ENCODE measurements at regions not wholly inside any gene's neighbourhood (a gene's known extent, or its start where the extent isn't known, plus 50 kb on each side); places are given as distances from the start of the nearest gene placed in this dataset.

DNA sequence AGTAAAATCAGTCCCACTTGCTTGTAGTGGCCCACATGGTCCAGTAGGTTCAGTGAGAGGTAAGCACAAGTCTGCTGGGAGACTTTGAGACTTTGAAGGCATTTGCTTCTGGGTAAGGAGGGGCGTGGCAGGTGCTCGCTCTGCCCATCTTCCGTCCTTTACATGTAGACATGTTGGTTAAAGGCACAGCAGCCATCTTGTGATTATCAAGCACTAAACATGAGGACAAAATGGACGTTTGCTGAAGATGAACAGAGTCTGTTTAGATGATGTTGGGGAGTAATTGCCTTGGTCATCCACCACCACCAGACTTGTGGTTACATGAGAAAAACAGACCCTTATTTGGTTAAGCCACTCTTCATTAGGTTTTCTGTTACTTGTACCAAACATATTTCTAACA lies 252.8 kb upstream of the PARD3B start:
- H3K4me2 ChIP-seq (ENCODE audit: low read depth, low read length, poor library complexity, severe bottlenecking) = no peak overlapping the region
- H3K36me3 ChIP-seq (ENCODE audit: low read length) = no peaks in the 10 kb centered on the region
- no peak overlapping the region for H3K27ac ChIP-seq (ENCODE audit: low read depth, low read length)
- no peak overlapping the region for H3K4me3 ChIP-seq (ENCODE audit: insufficient read depth, low read length, poor library complexity, severe bottlenecking)
- H3F3A ChIP-seq (ENCODE audit: insufficient read depth) = no peaks in the 10 kb centered on the region
- H3K9me2 ChIP-seq (replicated peaks; ENCODE audit: insufficient read depth, low read length) = no peaks in the 10 kb centered on the region; the same call in 1 of the 2 replicates
- no peaks in the 10 kb centered on the region for H3K79me2 ChIP-seq (ENCODE audit: insufficient read depth, low read length)
- H3K9ac ChIP-seq (ENCODE audit: low read length) = no peak overlapping the region
- no peaks in the 10 kb centered on the region for H4K20me1 ChIP-seq (ENCODE audit: low read depth, low read length)
- H3K9me3 ChIP-seq (ENCODE audit: insufficient read depth, low read length) = no peaks in the 10 kb centered on the region
- H3K27me3 ChIP-seq (ENCODE audit: low read length) = no peaks in the 10 kb centered on the region
- no peak overlapping the region for H2AFZ ChIP-seq (ENCODE audit: low read depth, low read length, severe bottlenecking)
- no peak for TF ChIP-seq EZH2phosphoT487 (conservative IDR thresholded peaks at IDR 0.05; ENCODE audit: low read length)
- TF ChIP-seq, protein P1, sequence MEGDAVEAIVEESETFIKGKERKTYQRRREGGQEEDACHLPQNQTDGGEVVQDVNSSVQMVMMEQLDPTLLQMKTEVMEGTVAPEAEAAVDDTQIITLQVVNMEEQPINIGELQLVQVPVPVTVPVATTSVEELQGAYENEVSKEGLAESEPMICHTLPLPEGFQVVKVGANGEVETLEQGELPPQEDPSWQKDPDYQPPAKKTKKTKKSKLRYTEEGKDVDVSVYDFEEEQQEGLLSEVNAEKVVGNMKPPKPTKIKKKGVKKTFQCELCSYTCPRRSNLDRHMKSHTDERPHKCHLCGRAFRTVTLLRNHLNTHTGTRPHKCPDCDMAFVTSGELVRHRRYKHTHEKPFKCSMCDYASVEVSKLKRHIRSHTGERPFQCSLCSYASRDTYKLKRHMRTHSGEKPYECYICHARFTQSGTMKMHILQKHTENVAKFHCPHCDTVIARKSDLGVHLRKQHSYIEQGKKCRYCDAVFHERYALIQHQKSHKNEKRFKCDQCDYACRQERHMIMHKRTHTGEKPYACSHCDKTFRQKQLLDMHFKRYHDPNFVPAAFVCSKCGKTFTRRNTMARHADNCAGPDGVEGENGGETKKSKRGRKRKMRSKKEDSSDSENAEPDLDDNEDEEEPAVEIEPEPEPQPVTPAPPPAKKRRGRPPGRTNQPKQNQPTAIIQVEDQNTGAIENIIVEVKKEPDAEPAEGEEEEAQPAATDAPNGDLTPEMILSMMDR (IDR thresholded peaks at IDR 0.05; ENCODE audit: insufficient read depth, low read length, poor library complexity, severe bottlenecking) = no peak

DNA sequence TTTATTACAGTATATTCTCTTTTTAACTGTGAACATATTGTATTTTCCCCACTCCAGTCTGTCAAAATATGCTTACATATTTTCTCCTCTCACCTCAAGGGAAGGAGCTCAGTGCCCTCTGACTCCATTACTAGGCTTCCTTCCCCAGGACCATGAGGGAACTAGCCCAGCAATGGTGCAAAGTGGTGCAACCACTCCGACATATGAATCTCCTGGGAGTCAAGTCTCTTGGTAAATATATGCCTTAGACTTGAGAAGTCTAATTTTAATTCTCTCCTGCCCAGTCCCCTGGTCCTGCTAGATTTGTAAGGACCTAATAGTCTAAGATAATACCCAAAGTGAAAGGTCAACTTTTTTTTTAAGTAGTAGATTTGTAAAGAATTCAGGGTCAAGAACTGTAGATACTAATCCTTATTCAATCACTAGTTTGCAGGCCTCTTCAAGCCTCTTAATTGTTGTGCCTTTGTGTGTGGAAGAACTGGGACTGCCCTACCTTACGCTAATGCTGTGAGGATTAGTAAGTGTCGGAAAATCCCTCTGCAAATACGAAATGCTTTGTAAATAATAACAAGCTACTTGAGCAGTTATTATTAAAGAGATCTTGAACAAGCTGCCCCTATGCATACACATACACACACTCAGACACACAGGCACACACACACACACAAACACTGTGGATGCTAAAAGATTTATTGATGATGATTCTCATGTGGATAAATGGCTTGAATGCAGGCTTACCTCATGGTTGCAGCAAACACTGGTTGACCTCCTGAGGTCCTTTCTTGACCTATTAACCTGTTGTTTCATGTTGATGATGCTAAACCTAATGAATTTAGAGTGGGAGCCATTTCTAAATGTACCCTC lies 251.2 kb upstream of the PARD3B start:
- Histone ChIP-seq H2AFZ (ENCODE audit: low read depth, low read length, severe bottlenecking) (no peak overlapping the region), H4K20me1 (ENCODE audit: low read depth, low read length) (no peaks in the 10 kb centered on the region), H3K9ac (ENCODE audit: low read length) (no peak overlapping the region), H3K4me2 (ENCODE audit: low read depth, low read length, poor library complexity, severe bottlenecking) (no peak overlapping the region), H3K27me3 (ENCODE audit: low read length) (no peaks in the 10 kb centered on the region), H3K27ac (ENCODE audit: low read depth, low read length) (no peak overlapping the region), H3K4me3 (ENCODE audit: insufficient read depth, low read length, poor library complexity, severe bottlenecking) (no peak overlapping the region), H3K79me2 (ENCODE audit: insufficient read depth, low read length) (no peaks in the 10 kb centered on the region), H3K36me3 (ENCODE audit: low read length) (no peaks in the 10 kb centered on the region), H3K9me3 (ENCODE audit: insufficient read depth, low read length) (no peaks in the 10 kb centered on the region), H3F3A (ENCODE audit: insufficient read depth) (no peaks in the 10 kb centered on the region), H3K9me2 (replicated peaks; ENCODE audit: insufficient read depth, low read length) (no peaks in the 10 kb centered on the region)
- TF ChIP-seq, protein P1 (IDR thresholded peaks at IDR 0.05; ENCODE audit: insufficient read depth, low read length, poor library complexity, severe bottlenecking) = no peak
- no peak for TF ChIP-seq EZH2phosphoT487 (conservative IDR thresholded peaks at IDR 0.05; ENCODE audit: low read length)

DNA sequence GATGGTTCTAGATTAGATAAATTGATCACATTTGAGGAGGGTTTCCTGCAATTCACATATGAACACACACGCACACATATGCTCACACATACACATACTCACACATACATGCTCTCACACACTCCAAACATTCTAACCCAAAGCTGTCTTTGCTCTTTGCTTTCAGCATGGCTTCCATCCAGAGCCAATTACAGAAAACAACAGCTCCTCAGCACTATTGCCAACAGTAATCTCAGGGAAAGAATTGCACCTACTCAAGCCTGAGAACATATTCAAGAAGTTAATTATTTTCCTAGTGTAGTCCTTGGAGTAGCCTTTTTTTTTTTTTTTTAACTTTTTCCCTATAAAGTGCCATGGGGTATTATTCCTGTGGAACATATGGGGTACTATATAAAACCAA lies 246.9 kb upstream of the PARD3B start:
- no peaks in the 10 kb centered on the region for H4K20me1 ChIP-seq (ENCODE audit: low read depth, low read length)
- no peak overlapping the region for H3K4me2 ChIP-seq (ENCODE audit: low read depth, low read length, poor library complexity, severe bottlenecking)
- no peak overlapping the region for H2AFZ ChIP-seq (ENCODE audit: low read depth, low read length, severe bottlenecking)
- H3K27ac ChIP-seq (ENCODE audit: low read depth, low read length) = no peak overlapping the region
- H3K27me3 ChIP-seq (ENCODE audit: low read length) = no peaks in the 10 kb centered on the region
- no peaks in the 10 kb centered on the region for H3K79me2 ChIP-seq (ENCODE audit: insufficient read depth, low read length)
- no peaks in the 10 kb centered on the region for H3K36me3 ChIP-seq (ENCODE audit: low read length)
- no peaks in the 10 kb centered on the region for H3K9me2 ChIP-seq (replicated peaks; ENCODE audit: insufficient read depth, low read length)
- no peak overlapping the region for H3K9ac ChIP-seq (ENCODE audit: low read length)
- no peak for TF ChIP-seq EZH2phosphoT487 (conservative IDR thresholded peaks at IDR 0.05; ENCODE audit: low read length)
- TF ChIP-seq, protein P1 (IDR thresholded peaks at IDR 0.05; ENCODE audit: insufficient read depth, low read length, poor library complexity, severe bottlenecking) = no peak
- no peaks in the 10 kb centered on the region for H3K9me3 ChIP-seq (ENCODE audit: insufficient read depth, low read length)
- no peak overlapping the region for H3K4me3 ChIP-seq (ENCODE audit: insufficient read depth, low read length, poor library complexity, severe bottlenecking)
- H3F3A ChIP-seq (ENCODE audit: insufficient read depth) = no peaks in the 10 kb centered on the region
